ENCODE measurements at regions not wholly inside any gene's neighbourhood (a gene's known extent, or its start where the extent isn't known, plus 50 kb on each side); places are given as distances from the start of the nearest gene placed in this dataset.

- no peaks in the 10 kb centered on the region for H3K4me1 ChIP-seq (ENCODE audit: low read length)
- H3K27ac ChIP-seq (ENCODE audit: low read length), result no peak overlapping the region
- H3F3A ChIP-seq (ENCODE audit: insufficient read depth, low read length), result no peaks in the 10 kb centered on the region
- no peak overlapping the region for H3K4me2 ChIP-seq (ENCODE audit: low read depth, low read length)
- DNase-seq, result no peak
- no peaks in the 10 kb centered on the region for H3K27me3 ChIP-seq (replicated peaks; ENCODE audit: insufficient read depth, low read length)
- no peaks in the 10 kb centered on the region for H3K9me3 ChIP-seq (replicated peaks; ENCODE audit: insufficient read depth, low read length)
- no peak for TF ChIP-seq CTCF (IDR thresholded peaks at IDR 0.05; ENCODE audit: low read length)
- TF ChIP-seq EZH2phosphoT487 (IDR thresholded peaks at IDR 0.05; ENCODE audit: low read length), result no peak
- no peak for TF ChIP-seq EZH2 (optimal IDR thresholded peaks at IDR 0.05; ENCODE audit: low read depth, low read length)
- H3K4me3 ChIP-seq (ENCODE audit: low read length), result no peak overlapping the region
- no peak overlapping the region for H2AFZ ChIP-seq (ENCODE audit: low read length)
- no peaks in the 10 kb centered on the region for H4K20me1 ChIP-seq (ENCODE audit: insufficient read depth, low read length)
- no peaks in the 10 kb centered on the region for H3K79me2 ChIP-seq (ENCODE audit: low read length)
- H3K36me3 ChIP-seq (replicated peaks; ENCODE audit: insufficient read depth, low read length), result no peaks in the 10 kb centered on the region
- H3K9me2 ChIP-seq (replicated peaks; ENCODE audit: insufficient read depth, low read length), result no peaks in the 10 kb centered on the region
- H3K9ac ChIP-seq (ENCODE audit: low read length), result no peak overlapping the region
These were observed 451.0 kb downstream of the MEIS1 start for GRCh38 chr2:66885775-66886383.

- no peaks in the 10 kb centered on the region for H4K20me1 ChIP-seq (ENCODE audit: insufficient read depth, low read length)
- H3K4me3 ChIP-seq (ENCODE audit: low read length), result no peak overlapping the region
- TF ChIP-seq CTCF (IDR thresholded peaks at IDR 0.05; ENCODE audit: low read length), result no peak
- TF ChIP-seq EZH2 (optimal IDR thresholded peaks at IDR 0.05; ENCODE audit: low read depth, low read length), result no peak
- TF ChIP-seq EZH2phosphoT487 (IDR thresholded peaks at IDR 0.05; ENCODE audit: low read length), result no peak
- H3K27ac ChIP-seq (ENCODE audit: low read length), result no peak overlapping the region
- H3K4me1 ChIP-seq (ENCODE audit: low read length), result no peaks in the 10 kb centered on the region
- no peaks in the 10 kb centered on the region for H3K9me2 ChIP-seq (replicated peaks; ENCODE audit: insufficient read depth, low read length)
- no peak overlapping the region for H2AFZ ChIP-seq (ENCODE audit: low read length)
- H3K9ac ChIP-seq (ENCODE audit: low read length), result no peak overlapping the region
- H3K27me3 ChIP-seq (replicated peaks; ENCODE audit: insufficient read depth, low read length), result no peaks in the 10 kb centered on the region
- H3K36me3 ChIP-seq (replicated peaks; ENCODE audit: insufficient read depth, low read length), result no peaks in the 10 kb centered on the region
- no peaks in the 10 kb centered on the region for H3K9me3 ChIP-seq (replicated peaks; ENCODE audit: insufficient read depth, low read length)
- no peak overlapping the region for H3K4me2 ChIP-seq (ENCODE audit: low read depth, low read length)
- H3F3A ChIP-seq (ENCODE audit: insufficient read depth, low read length), result no peaks in the 10 kb centered on the region
- DNase-seq, result no peak
- H3K79me2 ChIP-seq (ENCODE audit: low read length), result no peaks in the 10 kb centered on the region
These were observed 453.3 kb downstream of the MEIS1 start for GRCh38 chr2:66888246-66888645.

GRCh38 chr2:66888791-66889631 lies 454.1 kb downstream of the MEIS1 start:
- no peaks in the 10 kb centered on the region for H3K79me2 ChIP-seq (ENCODE audit: low read length)

More at GRCh38 chr2:66888791-66889631, 454.1 kb downstream of the MEIS1 start:
- no peaks in the 10 kb centered on the region for H3K27me3 ChIP-seq (replicated peaks; ENCODE audit: insufficient read depth, low read length)
- no peaks in the 10 kb centered on the region for H3K36me3 ChIP-seq (replicated peaks; ENCODE audit: insufficient read depth, low read length)
- no peak overlapping the region for H2AFZ ChIP-seq (ENCODE audit: low read length)
- no peaks in the 10 kb centered on the region for H3F3A ChIP-seq (ENCODE audit: insufficient read depth, low read length)
- no peaks in the 10 kb centered on the region for H4K20me1 ChIP-seq (ENCODE audit: insufficient read depth, low read length)
- no peak overlapping the region for H3K4me2 ChIP-seq (ENCODE audit: low read depth, low read length)
- no peaks in the 10 kb centered on the region for H3K9me2 ChIP-seq (replicated peaks; ENCODE audit: insufficient read depth, low read length)
- H3K27ac ChIP-seq (ENCODE audit: low read length), result no peak overlapping the region
- no peak overlapping the region for H3K4me3 ChIP-seq (ENCODE audit: low read length)
- TF ChIP-seq EZH2 (optimal IDR thresholded peaks at IDR 0.05; ENCODE audit: low read depth, low read length) (no peak), EZH2phosphoT487 (IDR thresholded peaks at IDR 0.05; ENCODE audit: low read length) (no peak), CTCF (IDR thresholded peaks at IDR 0.05; ENCODE audit: low read length) (no peak)
- no peak overlapping the region for H3K9ac ChIP-seq (ENCODE audit: low read length)
- no peak for DNase-seq
- no peaks in the 10 kb centered on the region for H3K9me3 ChIP-seq (replicated peaks; ENCODE audit: insufficient read depth, low read length)
- H3K4me1 ChIP-seq (ENCODE audit: low read length), result no peaks in the 10 kb centered on the region

Data from MM.1S (cell line).